ENCODE measurements at regions not wholly inside any gene's neighbourhood (a gene's known extent, or its start where the extent isn't known, plus 50 kb on each side); places are given as distances from the start of the nearest gene placed in this dataset.

- TF ChIP-seq CTCF (IDR thresholded peaks at IDR 0.05; ENCODE audit: low read depth, low read length) (no peak), MYC (IDR thresholded peaks at IDR 0.05; ENCODE audit: low read depth, low read length) (no peak)
Observed at GRCh38 chr1:30490554-30491053, 232.8 kb downstream of the MATN1 start.

Measured in NB4 (cell line).